Astrocyte of the spinal cord (primary cell): ENCODE measurements at regions not wholly inside any gene's neighbourhood (a gene's known extent, or its start where the extent isn't known, plus 50 kb on each side); places are given as distances from the start of the nearest gene placed in this dataset.
"Not testable (repeated sequence)": the region's sequence is repeated elsewhere in the genome, so short reads cannot be mapped to it uniquely, and the experiment has no call there.

Experiments
- DNase-seq: peaks from one replicate; pipeline ENCODE4 v3.0.0; 2011; ENCODE audit warnings: low read depth, low spot score
- H3K4me3 ChIP-seq: 2 replicates; pipeline ENCODE4 v1.5.1; 2011; ENCODE audit warnings: low read depth, mild to moderate bottlenecking, low read length, moderate library complexity
- in situ Hi-C: cut with HindIII; loops from 2 replicates; pipeline ENCODE4 v1.10.0; 2017; ENCODE audit warnings: low sequenced_read_pairs
- TF ChIP-seq, protein P1 (sequence below): IDR thresholded peaks from 2 replicates; pipeline ENCODE4 v1.5.1; 2012; ENCODE audit warnings: low read depth, mild to moderate bottlenecking, low read length, inconsistent platforms

DNA sequence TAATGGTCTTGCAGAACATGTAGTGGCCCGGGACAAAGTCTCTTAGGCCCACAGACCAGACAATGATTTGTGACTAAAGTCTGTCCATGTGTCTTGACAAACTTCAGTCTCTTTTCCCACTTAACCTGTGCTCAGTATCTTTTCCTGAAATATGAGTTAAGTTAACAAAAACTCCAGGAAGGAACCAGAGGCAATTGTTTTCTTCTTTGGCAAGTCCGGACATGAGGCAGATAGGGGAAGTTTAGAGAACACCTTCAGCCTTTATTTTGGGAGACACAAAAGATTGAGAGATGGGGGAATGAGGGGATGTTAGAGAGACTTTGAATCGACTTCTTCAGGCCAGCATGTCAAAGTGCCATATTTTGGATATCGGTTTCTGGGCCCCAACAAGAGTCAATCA is 80.2 kb upstream of the FRMPD4 start:
- H3K4me3 ChIP-seq: no peak overlapping the region
- in situ Hi-C loops: no loop called here

DNA sequence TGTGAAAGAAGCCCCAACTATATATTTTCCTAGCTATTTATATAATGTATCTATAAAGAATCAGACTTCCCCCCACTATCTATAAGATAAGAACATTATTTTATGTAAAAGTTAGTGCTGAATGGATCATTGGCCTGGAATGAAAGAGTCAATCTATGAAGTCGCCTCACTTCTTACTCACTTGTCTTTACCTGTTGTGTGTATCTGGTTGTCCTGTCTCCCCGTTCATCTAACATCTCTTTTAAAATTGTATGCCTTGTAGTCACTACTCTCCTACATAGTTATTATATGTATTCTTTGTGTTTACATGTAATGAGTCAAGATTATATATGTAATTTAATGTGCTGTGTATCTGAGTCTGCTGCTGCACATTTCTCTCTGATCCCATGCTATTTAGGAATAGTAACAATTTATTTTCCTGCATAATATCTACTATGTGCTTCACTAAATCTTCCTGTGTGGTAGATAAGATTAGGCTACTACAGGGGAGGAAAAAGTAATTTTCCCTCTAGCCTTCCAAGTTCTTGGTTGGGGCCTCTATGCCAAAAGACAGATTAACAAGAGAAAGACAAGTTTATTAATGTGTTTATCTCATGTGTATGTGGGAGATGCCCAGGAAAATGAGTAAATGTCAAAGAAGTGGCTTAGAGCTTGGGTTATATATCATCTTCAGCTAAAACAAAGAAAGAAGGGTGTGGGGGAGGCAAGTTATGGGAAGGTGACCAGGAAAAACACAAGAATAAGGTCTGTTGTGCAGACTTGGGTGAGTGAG is 77.6 kb upstream of the FRMPD4 start:
- in situ Hi-C loops: no loop called here
- TF ChIP-seq, protein P1, sequence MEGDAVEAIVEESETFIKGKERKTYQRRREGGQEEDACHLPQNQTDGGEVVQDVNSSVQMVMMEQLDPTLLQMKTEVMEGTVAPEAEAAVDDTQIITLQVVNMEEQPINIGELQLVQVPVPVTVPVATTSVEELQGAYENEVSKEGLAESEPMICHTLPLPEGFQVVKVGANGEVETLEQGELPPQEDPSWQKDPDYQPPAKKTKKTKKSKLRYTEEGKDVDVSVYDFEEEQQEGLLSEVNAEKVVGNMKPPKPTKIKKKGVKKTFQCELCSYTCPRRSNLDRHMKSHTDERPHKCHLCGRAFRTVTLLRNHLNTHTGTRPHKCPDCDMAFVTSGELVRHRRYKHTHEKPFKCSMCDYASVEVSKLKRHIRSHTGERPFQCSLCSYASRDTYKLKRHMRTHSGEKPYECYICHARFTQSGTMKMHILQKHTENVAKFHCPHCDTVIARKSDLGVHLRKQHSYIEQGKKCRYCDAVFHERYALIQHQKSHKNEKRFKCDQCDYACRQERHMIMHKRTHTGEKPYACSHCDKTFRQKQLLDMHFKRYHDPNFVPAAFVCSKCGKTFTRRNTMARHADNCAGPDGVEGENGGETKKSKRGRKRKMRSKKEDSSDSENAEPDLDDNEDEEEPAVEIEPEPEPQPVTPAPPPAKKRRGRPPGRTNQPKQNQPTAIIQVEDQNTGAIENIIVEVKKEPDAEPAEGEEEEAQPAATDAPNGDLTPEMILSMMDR: no peak
- DNase-seq: no peak

More for the DNA sequence above, 80.2 kb upstream of the FRMPD4 start:
- TF ChIP-seq, protein P1: no peak
- DNase-seq: no peak

DNA sequence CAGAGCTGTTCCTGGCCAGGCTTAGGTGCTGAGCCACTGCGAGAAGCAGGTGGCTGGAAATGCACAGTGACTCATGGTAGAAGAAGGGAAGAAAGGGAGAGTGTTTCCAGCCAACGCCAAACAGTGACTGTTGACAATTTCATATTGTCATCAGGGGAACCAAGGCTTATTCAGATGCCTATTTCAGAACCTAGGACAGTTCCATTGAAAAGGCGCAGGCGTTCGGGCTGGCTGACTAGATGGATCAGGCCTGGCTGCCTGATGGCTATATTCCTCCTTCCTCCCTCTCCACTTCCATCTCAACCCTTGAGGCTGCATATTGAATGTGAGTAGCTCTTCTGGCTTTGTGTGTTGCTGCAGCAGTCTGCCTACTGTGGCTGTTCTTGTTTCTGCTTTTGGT is 73.0 kb upstream of the FRMPD4 start:
- in situ Hi-C loops: no loop called here
- TF ChIP-seq, protein P1: no peak
- DNase-seq: peak; percentile 19
- H3K4me3 ChIP-seq: no peak overlapping the region

More for the DNA sequence above, 77.6 kb upstream of the FRMPD4 start:
- H3K4me3 ChIP-seq: no peak overlapping the region

DNA sequence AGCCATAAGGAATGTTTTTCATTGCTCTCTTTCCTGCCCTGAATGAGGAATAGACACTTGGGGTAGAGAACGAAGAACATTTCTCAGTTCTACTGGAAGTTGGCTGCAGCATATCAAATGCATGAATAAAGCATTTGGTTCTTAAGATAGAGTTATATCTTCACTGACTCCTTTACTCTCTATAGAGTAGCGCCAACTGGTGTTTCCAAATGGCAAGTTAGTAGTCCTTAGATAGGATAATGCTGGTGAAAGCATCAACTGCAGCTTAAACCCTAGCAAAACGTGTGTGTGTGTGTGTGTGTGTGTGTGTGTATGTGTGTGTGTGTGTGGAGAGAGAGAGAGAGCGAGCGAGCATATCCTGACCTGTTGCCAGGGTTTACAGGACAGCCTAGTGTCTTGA is 62.2 kb upstream of the FRMPD4 start:
- TF ChIP-seq, protein P1: peak; percentile 18
- in situ Hi-C loops: no loop called here
- H3K4me3 ChIP-seq: no peak overlapping the region
- DNase-seq: peak; percentile 2

DNA sequence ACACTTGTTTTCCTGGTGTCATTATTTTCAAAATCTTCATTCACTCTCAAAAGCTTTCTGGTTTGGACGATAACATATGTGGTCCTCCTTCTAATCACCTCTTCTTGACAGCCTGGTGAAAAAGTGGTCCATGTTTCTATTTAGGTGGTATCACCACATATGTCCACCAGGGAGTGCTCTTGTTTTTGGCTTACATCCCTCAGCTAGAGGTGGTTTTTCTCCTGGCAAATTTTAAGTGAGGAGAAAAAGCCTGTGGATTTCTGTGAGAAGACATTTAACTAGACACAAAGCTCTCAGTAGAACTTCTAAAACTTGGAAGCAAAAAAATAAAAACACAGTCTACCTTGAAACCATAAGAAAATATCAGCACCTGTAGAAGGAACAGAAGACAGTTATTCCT is 58.0 kb upstream of the FRMPD4 start:
- TF ChIP-seq, protein P1: peak; percentile 46
- peak; percentile 26 for DNase-seq
- no peak overlapping the region for H3K4me3 ChIP-seq
- in situ Hi-C loops: no loop called here

DNA sequence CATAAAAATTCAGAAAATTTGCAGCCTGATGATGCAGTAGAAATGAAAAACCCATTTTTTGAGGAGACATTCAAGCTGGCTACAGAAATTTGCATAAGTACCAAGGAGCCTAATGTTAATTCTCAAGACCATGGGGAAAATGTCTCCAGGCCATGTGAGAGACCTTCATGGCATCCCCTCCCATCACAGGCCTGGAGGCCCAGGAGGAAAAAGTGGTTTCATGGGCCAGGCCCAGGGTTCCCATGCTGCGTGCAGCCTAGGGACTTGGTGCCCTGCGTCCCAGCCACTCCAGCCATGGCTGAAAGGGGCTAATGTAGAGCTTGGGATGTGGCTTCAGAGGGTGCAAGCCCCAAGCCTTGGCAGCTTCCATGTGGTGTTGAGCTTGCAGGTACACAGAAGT is 55.3 kb upstream of the FRMPD4 start:
- H3K4me3 ChIP-seq, DNase-seq, in situ Hi-C loops: not testable (repeated sequence)
